ENCODE measurements at regions not wholly inside any gene's neighbourhood (a gene's known extent, or its start where the extent isn't known, plus 50 kb on each side); places are given as distances from the start of the nearest gene placed in this dataset.
"Not testable (repeated sequence)": the region's sequence is repeated elsewhere in the genome, so short reads cannot be mapped to it uniquely, and the experiment has no call there.

GRCh38 chr11:41714101-41714500 is 254.6 kb upstream of the LRRC4C start:
- no peak for DNase-seq

GRCh38 chr11:41716862-41717261 is 257.4 kb upstream of the LRRC4C start:
- no peak for DNase-seq

GRCh38 chr11:41720761-41721160 is 261.3 kb upstream of the LRRC4C start:
- no peak for DNase-seq

- DNase-seq: not testable (repeated sequence)
These were observed 268.7 kb upstream of the LRRC4C start for GRCh38 chr11:41728161-41728560.

- no peak for DNase-seq
These were observed 315.8 kb upstream of the LRRC4C start for GRCh38 chr11:41775296-41775695.

- DNase-seq: no peak
These were observed 320.0 kb upstream of the LRRC4C start for GRCh38 chr11:41779401-41779960.

GRCh38 chr11:41781441-41781840 is 322.0 kb upstream of the LRRC4C start:
- no peak for DNase-seq

GRCh38 chr11:41784513-41785335 is 325.3 kb upstream of the LRRC4C start:
- DNase-seq: no peak

- DNase-seq: no peak
These were observed 326.6 kb upstream of the LRRC4C start for GRCh38 chr11:41786087-41786486.

GRCh38 chr11:41788177-41788576 is 328.7 kb upstream of the LRRC4C start:
- no peak for DNase-seq

GRCh38 chr11:41789376-41789775 is 329.9 kb upstream of the LRRC4C start:
- DNase-seq: no peak

- DNase-seq: no peak
These were observed 335.6 kb upstream of the LRRC4C start for GRCh38 chr11:41795004-41795403.

GRCh38 chr11:41799754-41800153 is 340.3 kb upstream of the LRRC4C start:
- DNase-seq: no peak

- no peak for DNase-seq
These were observed 344.4 kb upstream of the LRRC4C start for GRCh38 chr11:41803895-41804294.

GRCh38 chr11:41816396-41816795 is 356.9 kb upstream of the LRRC4C start:
- DNase-seq: no peak

GRCh38 chr11:41824287-41824686 is 364.8 kb upstream of the LRRC4C start:
- not testable (repeated sequence) for DNase-seq

- no peak for DNase-seq
These were observed 366.6 kb upstream of the LRRC4C start for GRCh38 chr11:41826085-41826484.

GRCh38 chr11:41836431-41836830 is 377.0 kb upstream of the LRRC4C start:
- no peak for DNase-seq

GRCh38 chr11:41842673-41843072 is 383.2 kb upstream of the LRRC4C start:
- no peak for DNase-seq

GRCh38 chr11:41845066-41845465 is 385.6 kb upstream of the LRRC4C start:
- no peak for DNase-seq

- DNase-seq: no peak
These were observed 388.9 kb upstream of the LRRC4C start for GRCh38 chr11:41848349-41848748.

- no peak for DNase-seq
These were observed 389.8 kb upstream of the LRRC4C start for GRCh38 chr11:41849250-41849649.

GRCh38 chr11:41851743-41852142 is 392.3 kb upstream of the LRRC4C start:
- no peak for DNase-seq

- no peak for DNase-seq
These were observed 402.4 kb upstream of the LRRC4C start for GRCh38 chr11:41861838-41862237.

GRCh38 chr11:41866525-41866924 is 407.1 kb upstream of the LRRC4C start:
- DNase-seq: no peak
